ENCODE measurements at regions not wholly inside any gene's neighbourhood (a gene's known extent, or its start where the extent isn't known, plus 50 kb on each side); places are given as distances from the start of the nearest gene placed in this dataset.

DNA sequence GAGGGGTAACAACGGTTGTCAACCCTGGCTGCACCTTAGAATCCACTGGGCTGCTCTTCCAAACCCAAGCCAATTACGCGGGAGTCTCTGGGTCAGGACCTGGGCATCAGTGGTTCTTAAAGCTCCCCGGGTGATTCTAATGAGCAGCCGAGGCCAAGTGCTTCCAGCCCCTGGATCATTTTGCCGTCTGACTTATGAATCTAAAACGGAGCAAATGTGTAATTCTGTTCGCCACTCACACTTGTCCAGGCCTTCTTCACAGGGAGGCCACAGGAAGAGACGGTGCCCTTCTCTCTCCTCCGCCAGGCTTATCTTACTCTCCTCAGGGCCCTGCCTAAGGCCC is 78.5 kb downstream of the MCFD2 start:
- no peak for DNase-seq
- intact Hi-C loops (cut with micrococcal nuclease), result no loop called here
- Histone ChIP-seq H3K27ac (replicated peaks) (no peak overlapping the region), H3K36me3 (no peaks in the 10 kb centered on the region), H3K4me1 (peaks cover 11% of the 10 kb centered on the region), H3K9me3 (replicated peaks) (no peaks in the 10 kb centered on the region), H3K27me3 (ENCODE audit: low read depth) (no peaks in the 10 kb centered on the region), H3K4me3 (no peak overlapping the region)
- TF ChIP-seq, protein P1, sequence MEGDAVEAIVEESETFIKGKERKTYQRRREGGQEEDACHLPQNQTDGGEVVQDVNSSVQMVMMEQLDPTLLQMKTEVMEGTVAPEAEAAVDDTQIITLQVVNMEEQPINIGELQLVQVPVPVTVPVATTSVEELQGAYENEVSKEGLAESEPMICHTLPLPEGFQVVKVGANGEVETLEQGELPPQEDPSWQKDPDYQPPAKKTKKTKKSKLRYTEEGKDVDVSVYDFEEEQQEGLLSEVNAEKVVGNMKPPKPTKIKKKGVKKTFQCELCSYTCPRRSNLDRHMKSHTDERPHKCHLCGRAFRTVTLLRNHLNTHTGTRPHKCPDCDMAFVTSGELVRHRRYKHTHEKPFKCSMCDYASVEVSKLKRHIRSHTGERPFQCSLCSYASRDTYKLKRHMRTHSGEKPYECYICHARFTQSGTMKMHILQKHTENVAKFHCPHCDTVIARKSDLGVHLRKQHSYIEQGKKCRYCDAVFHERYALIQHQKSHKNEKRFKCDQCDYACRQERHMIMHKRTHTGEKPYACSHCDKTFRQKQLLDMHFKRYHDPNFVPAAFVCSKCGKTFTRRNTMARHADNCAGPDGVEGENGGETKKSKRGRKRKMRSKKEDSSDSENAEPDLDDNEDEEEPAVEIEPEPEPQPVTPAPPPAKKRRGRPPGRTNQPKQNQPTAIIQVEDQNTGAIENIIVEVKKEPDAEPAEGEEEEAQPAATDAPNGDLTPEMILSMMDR (IDR thresholded peaks at IDR 0.05; ENCODE audit: borderline replicate concordance), result no peak

DNA sequence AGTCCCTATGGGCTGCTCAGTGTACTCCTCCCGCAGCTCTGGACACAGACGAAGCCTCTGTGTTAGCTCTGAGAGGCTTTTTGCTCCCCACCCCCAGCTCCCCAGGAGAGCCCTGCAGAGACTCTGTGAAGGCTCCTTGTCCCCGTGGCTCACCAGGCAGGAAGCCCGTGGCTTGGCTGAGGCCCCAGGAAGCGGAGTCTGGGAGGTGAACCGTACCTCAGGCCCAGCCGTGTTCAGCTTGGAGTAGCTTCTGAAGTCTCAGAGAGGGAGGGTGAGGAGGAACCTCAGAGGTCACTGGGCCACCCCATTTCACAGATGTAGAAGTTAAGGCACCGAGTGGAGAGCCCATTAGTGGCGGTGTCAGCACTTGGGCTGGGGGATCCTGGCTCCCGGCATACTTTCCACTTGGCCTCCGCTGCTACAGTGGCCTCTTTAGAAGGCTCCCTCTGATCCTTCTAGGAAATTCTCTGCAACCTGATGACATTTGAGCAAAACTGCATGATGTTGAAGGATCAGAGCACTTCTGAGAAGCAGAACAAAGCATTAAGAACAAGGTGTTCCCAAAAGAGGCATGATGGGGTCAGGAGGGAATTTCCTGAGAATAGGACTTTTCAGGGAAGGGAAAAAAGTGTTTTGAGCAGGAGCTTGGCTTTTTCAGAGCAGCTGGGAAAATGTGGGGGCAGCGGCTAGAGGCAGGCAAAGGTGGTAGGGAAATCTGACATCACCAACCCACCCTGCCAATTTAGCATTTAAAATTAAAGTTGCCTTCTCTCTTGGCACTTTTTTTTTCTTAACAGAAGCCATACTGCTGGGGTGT is 79.1 kb downstream of the MCFD2 start:
- H3K27me3 ChIP-seq (ENCODE audit: low read depth), result no peaks in the 10 kb centered on the region
- H3K36me3 ChIP-seq, result no peaks in the 10 kb centered on the region
- intact Hi-C loops (cut with micrococcal nuclease), result no loop called here
- no peak overlapping the region for H3K4me3 ChIP-seq
- no peak for DNase-seq
- TF ChIP-seq, protein P1 (IDR thresholded peaks at IDR 0.05; ENCODE audit: borderline replicate concordance), result no peak
- no peaks in the 10 kb centered on the region for H3K9me3 ChIP-seq (replicated peaks)
- no peak overlapping the region for H3K27ac ChIP-seq (replicated peaks)
- H3K4me1 ChIP-seq, result peaks cover 11% of the 10 kb centered on the region

DNA sequence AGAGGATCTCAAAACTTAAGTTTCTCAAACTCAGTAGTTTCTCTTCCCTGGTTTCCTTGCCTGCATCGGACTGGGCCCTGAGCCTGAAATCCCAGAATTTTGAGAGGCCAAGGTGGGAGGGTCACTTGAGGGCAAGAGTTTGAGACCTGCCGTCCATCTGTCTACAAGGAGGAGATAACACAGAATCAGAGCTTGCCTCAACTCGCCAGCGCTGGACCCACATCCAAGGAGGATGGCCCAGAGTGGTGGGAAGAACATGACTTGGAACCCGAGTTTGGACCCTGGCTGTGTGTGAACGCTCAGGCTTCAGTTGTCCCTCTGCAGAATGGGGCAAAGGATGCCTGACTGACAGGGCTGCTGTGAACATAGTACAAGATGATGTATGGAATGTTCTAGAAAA is 80.1 kb downstream of the MCFD2 start:
- intact Hi-C loops (cut with micrococcal nuclease), result no loop called here

DNA sequence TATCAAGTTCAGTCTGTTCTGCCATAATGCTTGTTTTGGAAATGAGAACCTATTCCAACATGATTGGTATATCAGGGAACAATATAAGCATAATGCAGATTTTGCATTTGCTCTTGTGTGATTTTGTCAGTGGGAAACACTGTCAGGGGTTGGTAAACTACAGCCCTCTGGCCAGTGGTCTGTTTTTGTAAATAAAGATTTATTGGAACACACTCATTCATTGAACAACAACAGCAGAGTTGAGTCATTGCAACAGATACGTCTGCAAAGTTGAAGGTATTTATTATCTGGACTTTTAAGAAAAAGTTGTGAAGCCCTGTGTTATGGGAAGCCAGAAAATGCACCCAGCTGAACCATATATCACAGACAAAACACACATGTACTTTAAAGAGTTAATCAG is 83.1 kb downstream of the MCFD2 start:
- intact Hi-C loops (cut with micrococcal nuclease), result no loop called here
- Histone ChIP-seq H3K4me3 (no peak overlapping the region), H3K4me1 (peaks cover 11% of the 10 kb centered on the region), H3K9me3 (replicated peaks) (no peaks in the 10 kb centered on the region), H3K36me3 (no peaks in the 10 kb centered on the region), H3K27me3 (ENCODE audit: low read depth) (no peaks in the 10 kb centered on the region), H3K27ac (replicated peaks) (no peak overlapping the region)
- TF ChIP-seq, protein P1 (IDR thresholded peaks at IDR 0.05; ENCODE audit: borderline replicate concordance), result no peak
- DNase-seq, result no peak

More for the DNA sequence above, 80.1 kb downstream of the MCFD2 start:
- no peak for DNase-seq
- no peak overlapping the region for H3K4me3 ChIP-seq
- no peaks in the 10 kb centered on the region for H3K27me3 ChIP-seq (ENCODE audit: low read depth)
- no peaks in the 10 kb centered on the region for H3K9me3 ChIP-seq (replicated peaks)
- TF ChIP-seq, protein P1 (IDR thresholded peaks at IDR 0.05; ENCODE audit: borderline replicate concordance), result no peak
- no peaks in the 10 kb centered on the region for H3K36me3 ChIP-seq
- H3K27ac ChIP-seq (replicated peaks), result no peak overlapping the region
- peaks cover 11% of the 10 kb centered on the region for H3K4me1 ChIP-seq

DNA sequence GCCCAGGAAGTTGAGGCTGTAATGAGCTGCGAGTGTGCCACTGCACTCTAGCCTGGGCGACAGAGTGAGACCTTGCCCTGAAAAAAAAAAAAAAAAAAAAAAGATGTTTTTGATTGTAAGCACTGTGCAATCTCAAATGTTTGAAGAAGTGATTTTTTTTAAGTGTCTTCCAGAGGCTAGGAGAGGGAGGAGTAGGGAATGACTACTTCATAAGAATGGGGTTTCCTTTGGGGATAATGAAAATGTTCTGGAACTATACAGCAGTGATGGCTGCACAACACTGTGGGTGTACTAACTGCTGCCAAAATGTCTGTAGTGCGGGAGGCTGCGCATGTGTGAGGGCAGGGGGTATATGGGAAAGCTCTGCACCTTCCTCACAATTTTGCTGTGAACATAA is 83.7 kb downstream of the MCFD2 start:
- no peak overlapping the region for H3K27ac ChIP-seq (replicated peaks)
- no peak for DNase-seq
- no peaks in the 10 kb centered on the region for H3K36me3 ChIP-seq
- TF ChIP-seq, protein P1 (IDR thresholded peaks at IDR 0.05; ENCODE audit: borderline replicate concordance), result no peak
- peaks cover 13% of the 10 kb centered on the region for H3K4me1 ChIP-seq
- intact Hi-C loops (cut with micrococcal nuclease), result no loop called here
- H3K4me3 ChIP-seq, result no peak overlapping the region
- no peaks in the 10 kb centered on the region for H3K9me3 ChIP-seq (replicated peaks)
- H3K27me3 ChIP-seq (ENCODE audit: low read depth), result no peaks in the 10 kb centered on the region
